HG03354 (cell line): ENCODE measurements at regions not wholly inside any gene's neighbourhood (a gene's known extent, or its start where the extent isn't known, plus 50 kb on each side); places are given as distances from the start of the nearest gene placed in this dataset.
"Not testable (repeated sequence)": the region's sequence is repeated elsewhere in the genome, so short reads cannot be mapped to it uniquely, and the experiment has no call there.

Experiments used
- ATAC-seq: cut with Tn5 transposase; IDR thresholded peaks from one replicate; pipeline ENCODE4 v1.9.1; 2021; ENCODE audit warnings: mild to moderate bottlenecking; ENCODE audit not compliant: unreplicated experiment, poor library complexity, severe bottlenecking

GRCh38 chr2:48092846-48093803 is 186.8 kb upstream of the FBXO11 start:
- ATAC-seq, result no peak

- ATAC-seq, result not testable (repeated sequence)
Measured at GRCh38 chr2:48096765-48097164, 190.5 kb upstream of the FBXO11 start.

GRCh38 chr2:48098539-48098938 is 192.2 kb upstream of the FBXO11 start:
- no peak for ATAC-seq

- no peak for ATAC-seq
Measured at GRCh38 chr2:48104418-48104817, 198.1 kb upstream of the FBXO11 start.

GRCh38 chr2:48105848-48106247 is 199.6 kb upstream of the FBXO11 start:
- no peak for ATAC-seq

GRCh38 chr2:48107326-48107925 is 201.1 kb upstream of the FBXO11 start:
- ATAC-seq, result no peak

GRCh38 chr2:48108455-48108854 is 202.2 kb upstream of the FBXO11 start:
- no peak for ATAC-seq

- no peak for ATAC-seq
Measured at GRCh38 chr2:48109491-48110204, 203.3 kb upstream of the FBXO11 start.

GRCh38 chr2:48110492-48110891 is 204.0 kb upstream of the FOXN2 start:
- no peak for ATAC-seq

- no peak for ATAC-seq
Measured at GRCh38 chr2:48112911-48113680, 201.4 kb upstream of the FOXN2 start.

- ATAC-seq, result peak; percentile 24
Measured at GRCh38 chr2:48113767-48114166, 200.7 kb upstream of the FOXN2 start.

- ATAC-seq, result peak; percentile 64
Measured at GRCh38 chr2:48114256-48114655, 200.2 kb upstream of the FOXN2 start.

GRCh38 chr2:48116497-48116896 is 198.0 kb upstream of the FOXN2 start:
- ATAC-seq, result no peak

GRCh38 chr2:48118895-48119294 is 195.6 kb upstream of the FOXN2 start:
- no peak for ATAC-seq

GRCh38 chr2:48120112-48120511 is 194.4 kb upstream of the FOXN2 start:
- no peak for ATAC-seq

GRCh38 chr2:48120759-48121242 is 193.7 kb upstream of the FOXN2 start:
- no peak for ATAC-seq

GRCh38 chr2:48122166-48122565 is 192.3 kb upstream of the FOXN2 start:
- no peak for ATAC-seq

- no peak for ATAC-seq
Measured at GRCh38 chr2:48124592-48124991, 189.9 kb upstream of the FOXN2 start.

- ATAC-seq, result no peak
Measured at GRCh38 chr2:48126162-48126561, 188.3 kb upstream of the FOXN2 start.
